ENCODE measurements at regions not wholly inside any gene's neighbourhood (a gene's known extent, or its start where the extent isn't known, plus 50 kb on each side); places are given as distances from the start of the nearest gene placed in this dataset.
"Not testable (repeated sequence)": the region's sequence is repeated elsewhere in the genome, so short reads cannot be mapped to it uniquely, and the experiment has no call there.

DNA sequence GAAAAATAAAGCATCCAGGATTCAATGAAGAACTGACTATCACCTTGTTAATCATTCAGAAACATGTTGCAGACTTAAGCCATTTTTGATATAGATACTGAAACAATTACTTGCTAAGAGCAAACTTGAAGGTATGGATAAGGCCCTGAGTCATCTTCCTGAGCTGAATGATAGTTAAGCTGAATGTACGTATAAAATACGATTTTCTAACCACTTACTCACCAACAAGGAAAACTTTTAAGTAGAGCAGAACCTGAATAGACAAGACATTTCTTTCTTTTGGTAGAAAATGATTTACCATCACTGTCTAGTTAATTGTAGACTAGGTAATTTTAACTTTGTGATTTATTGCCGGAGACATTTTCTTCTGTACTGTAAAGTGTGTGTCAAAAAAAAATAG is 261.2 kb downstream of the RTP5 start:
- DNase-seq: not testable (repeated sequence)

DNA sequence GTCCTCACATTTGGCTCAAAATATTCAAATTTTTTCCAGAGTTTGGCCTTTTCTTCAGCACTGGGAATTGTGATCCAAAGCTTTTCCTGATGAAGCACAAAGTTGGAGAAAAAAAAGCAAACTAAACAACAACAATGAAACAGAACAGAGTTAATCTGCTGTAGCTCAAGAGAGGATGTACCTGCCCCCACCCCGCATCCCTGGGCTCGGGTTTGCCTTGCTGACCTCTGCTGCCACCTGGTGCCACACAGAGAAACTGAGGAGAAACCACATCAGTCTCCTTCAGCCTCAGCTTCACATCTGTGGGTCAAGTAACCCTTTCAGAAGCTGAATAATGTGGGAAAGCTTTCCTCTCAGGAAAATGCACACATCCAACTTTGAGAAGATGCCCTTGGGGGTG is 290.4 kb downstream of the RTP5 start:
- DNase-seq: not testable (repeated sequence)

DNA sequence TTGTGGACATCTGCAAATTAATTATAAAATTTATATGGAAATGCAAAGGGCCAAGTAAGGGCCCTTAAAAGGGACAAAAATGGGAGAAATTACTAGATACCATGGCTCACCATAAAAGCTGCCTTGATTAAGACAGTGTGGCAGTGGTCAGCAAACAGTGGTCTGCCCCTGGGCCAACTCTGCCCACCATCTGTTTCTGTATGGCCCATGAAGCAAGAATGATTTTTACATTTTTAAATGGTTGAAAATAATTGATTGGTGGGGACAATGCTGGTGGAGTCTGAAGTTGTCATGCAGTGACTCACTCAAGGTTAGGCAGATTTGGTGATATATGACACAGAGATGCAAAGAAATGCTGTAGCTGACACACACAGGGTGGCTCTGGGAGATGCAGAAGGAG is 295.6 kb downstream of the RTP5 start:
- DNase-seq: not testable (repeated sequence)

DNA sequence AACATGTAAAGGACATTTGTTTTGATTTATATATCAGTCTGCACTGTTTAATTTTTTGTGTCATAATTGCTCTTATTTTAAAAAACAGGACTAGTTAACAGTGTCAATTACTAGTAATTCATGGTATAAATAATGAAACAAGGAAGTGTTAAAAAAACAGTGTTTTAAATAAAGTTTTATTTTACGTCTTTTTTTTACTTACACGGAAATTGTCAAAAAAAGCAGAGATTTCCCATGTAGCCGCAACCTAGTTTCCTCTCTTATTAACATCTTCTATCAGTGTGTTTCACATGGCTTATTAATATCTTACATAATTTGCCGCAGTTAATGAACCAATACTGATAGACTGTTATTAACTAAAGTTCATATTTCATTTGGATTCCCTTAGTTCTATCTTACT is 301.8 kb downstream of the RTP5 start:
- DNase-seq: not testable (repeated sequence)

Data from NCI-H1092 (cell line).